IPS-15b (cell line): ENCODE measurements at regions not wholly inside any gene's neighbourhood (a gene's known extent, or its start where the extent isn't known, plus 50 kb on each side); places are given as distances from the start of the nearest gene placed in this dataset.

Experiments
- H3K27me3 ChIP-seq: one replicate; pipeline ENCODE4 v1.6.1; 2013; ENCODE audit warnings: low read length; ENCODE audit not compliant: control insufficient read depth, insufficient read depth
- H3K36me3 ChIP-seq: one replicate; pipeline ENCODE4 v1.6.1; 2013; ENCODE audit warnings: low read length; ENCODE audit not compliant: control insufficient read depth, insufficient read depth
- H3K4me1 ChIP-seq: one replicate; pipeline ENCODE4 v1.6.1; 2013; ENCODE audit warnings: mild to moderate bottlenecking, low read length; ENCODE audit not compliant: control insufficient read depth, insufficient read depth
- H3K4me3 ChIP-seq: one replicate; pipeline ENCODE4 v1.5.1; 2013; ENCODE audit warnings: low read depth, low read length
- H3K9ac ChIP-seq: one replicate; pipeline ENCODE4 v1.6.1; 2013; ENCODE audit warnings: low read depth, mild to moderate bottlenecking, low read length
- H3K9me3 ChIP-seq: one replicate; pipeline ENCODE4 v1.6.1; 2013; ENCODE audit warnings: mild to moderate bottlenecking, low read length; ENCODE audit not compliant: control insufficient read depth, insufficient read depth

DNA sequence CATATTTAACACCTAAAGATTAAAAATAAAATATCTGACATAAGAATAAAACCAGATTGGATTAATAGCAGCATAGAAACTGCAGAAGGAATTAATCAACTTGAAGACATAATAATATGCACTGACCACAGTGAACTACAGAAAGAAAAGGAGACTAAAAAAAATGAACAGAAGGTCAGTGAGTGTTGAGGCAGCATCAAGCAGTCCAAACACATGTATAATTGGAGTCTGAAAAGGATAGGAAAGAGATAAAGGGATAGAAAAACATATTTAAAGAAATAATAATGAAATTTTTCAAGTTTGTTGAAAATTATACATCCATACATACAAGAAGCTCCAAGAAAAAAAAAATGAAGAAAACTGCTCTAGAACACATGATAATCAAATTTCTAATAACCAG lies 756.2 kb downstream of the GATA3 start:
- no peaks in the 10 kb centered on the region for H3K9me3 ChIP-seq
- H3K27me3 ChIP-seq: no peaks in the 10 kb centered on the region
- no peak overlapping the region for H3K9ac ChIP-seq
- H3K36me3 ChIP-seq: no peaks in the 10 kb centered on the region
- no peaks in the 10 kb centered on the region for H3K4me1 ChIP-seq
- H3K4me3 ChIP-seq: no peak overlapping the region

DNA sequence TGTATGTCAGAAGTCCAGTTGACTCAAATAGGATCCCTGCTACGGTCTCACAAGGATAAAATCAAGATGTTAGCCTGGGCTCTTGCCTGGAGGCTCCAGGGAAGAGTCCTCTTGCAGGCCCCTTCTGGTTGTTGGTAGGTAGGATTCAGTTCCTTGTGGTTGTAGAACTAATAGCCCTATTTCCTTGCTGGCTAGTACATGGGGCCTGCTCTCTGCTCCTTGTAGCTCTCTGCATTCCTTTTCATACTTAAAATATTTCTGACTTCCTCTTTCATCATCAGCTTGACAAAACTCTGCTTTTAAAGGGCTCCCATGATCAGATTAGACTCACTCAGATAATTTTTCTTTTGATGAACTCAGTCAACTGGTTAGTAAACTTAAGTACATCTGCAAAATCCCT lies 756.7 kb downstream of the GATA3 start:
- no peaks in the 10 kb centered on the region for H3K36me3 ChIP-seq
- no peak overlapping the region for H3K4me3 ChIP-seq
- H3K4me1 ChIP-seq: no peaks in the 10 kb centered on the region
- no peaks in the 10 kb centered on the region for H3K9me3 ChIP-seq
- H3K9ac ChIP-seq: no peak overlapping the region
- H3K27me3 ChIP-seq: no peaks in the 10 kb centered on the region

DNA sequence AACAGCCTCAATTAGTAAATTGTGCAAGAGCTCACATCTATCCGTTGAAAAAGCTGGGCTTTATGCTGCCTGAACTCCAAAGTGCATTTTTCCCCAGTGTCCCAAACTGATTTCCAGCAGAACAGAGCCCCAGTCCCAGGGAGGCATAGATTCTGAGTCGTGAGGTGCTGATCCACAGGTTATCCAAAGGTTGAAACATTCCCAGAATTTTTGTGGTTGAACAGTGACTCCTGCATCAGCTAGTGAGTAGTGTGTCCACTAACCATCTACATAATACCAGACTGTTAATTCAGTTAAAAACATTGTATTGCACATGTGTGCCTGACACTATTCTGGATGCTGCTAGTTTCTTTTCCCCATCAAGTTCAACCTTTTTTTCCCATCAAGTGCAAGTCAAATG lies 761.5 kb downstream of the GATA3 start:
- Histone ChIP-seq H3K4me3 (no peak overlapping the region), H3K9me3 (no peaks in the 10 kb centered on the region), H3K27me3 (no peaks in the 10 kb centered on the region), H3K4me1 (no peaks in the 10 kb centered on the region), H3K36me3 (no peaks in the 10 kb centered on the region), H3K9ac (no peak overlapping the region)

DNA sequence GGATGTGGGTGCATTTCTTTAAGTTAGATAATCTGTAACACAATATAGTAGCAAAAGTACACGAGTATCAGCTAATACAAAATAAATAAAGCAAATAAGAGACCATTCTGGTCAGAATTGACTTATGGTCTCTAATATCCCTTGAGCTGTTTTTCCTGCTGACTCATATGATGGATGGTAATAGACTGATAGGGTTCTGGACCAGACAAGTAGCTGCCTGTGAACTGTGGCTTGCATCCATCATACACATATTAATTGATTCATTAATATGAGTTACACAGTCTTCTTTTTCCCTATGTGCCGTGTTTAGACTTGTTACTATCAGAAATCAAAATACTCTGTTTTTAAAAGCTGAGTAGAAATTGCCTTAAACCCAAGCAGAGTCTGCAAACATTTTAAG lies 762.8 kb downstream of the GATA3 start:
- no peaks in the 10 kb centered on the region for H3K4me1 ChIP-seq
- H3K27me3 ChIP-seq: no peaks in the 10 kb centered on the region
- H3K4me3 ChIP-seq: no peak overlapping the region
- H3K9me3 ChIP-seq: no peaks in the 10 kb centered on the region
- no peak overlapping the region for H3K9ac ChIP-seq
- H3K36me3 ChIP-seq: no peaks in the 10 kb centered on the region

DNA sequence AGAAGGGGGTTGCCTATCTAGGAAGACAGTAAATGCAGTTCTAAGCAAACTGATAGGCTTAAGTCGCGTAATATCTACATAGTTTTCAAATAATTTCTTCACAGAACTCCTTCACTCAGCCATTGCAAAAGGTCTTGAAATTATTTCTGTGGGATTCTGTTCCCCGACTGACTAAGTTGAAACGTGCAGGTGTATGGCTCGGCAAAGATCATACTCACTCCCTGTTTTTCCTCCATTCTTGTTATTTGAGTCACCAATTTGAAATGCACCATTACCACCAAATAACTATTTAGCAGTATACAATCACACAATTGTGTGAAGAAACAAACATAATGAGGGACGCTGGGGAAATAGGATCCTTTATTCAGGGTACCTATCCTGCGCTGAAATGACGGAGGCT lies 771.1 kb downstream of the GATA3 start:
- no peaks in the 10 kb centered on the region for H3K36me3 ChIP-seq
- no peaks in the 10 kb centered on the region for H3K9me3 ChIP-seq
- no peak overlapping the region for H3K9ac ChIP-seq
- H3K4me1 ChIP-seq: no peaks in the 10 kb centered on the region
- no peak overlapping the region for H3K4me3 ChIP-seq
- H3K27me3 ChIP-seq: no peaks in the 10 kb centered on the region

DNA sequence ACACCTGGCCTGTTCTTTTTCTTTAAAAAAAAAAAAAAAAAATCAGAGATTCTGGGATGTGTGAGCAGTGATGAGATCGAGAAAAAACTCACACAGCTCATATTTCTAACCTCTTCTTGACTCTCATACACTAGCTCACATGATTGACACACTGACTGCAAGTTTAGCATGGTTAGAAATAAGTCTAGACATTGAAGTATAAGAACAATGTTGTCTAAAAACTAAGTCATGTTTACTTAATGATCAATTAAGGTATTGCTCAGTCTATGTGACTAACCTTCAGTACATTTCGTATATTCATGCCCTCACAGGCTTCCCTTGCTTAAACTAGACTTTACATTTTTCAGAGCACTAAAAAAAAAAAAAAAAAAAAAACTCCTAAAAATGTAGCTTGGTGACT lies 775.1 kb downstream of the GATA3 start:
- H3K4me1 ChIP-seq: no peaks in the 10 kb centered on the region
- no peak overlapping the region for H3K4me3 ChIP-seq
- H3K9ac ChIP-seq: no peak overlapping the region
- H3K36me3 ChIP-seq: no peaks in the 10 kb centered on the region
- H3K9me3 ChIP-seq: no peaks in the 10 kb centered on the region
- no peaks in the 10 kb centered on the region for H3K27me3 ChIP-seq

DNA sequence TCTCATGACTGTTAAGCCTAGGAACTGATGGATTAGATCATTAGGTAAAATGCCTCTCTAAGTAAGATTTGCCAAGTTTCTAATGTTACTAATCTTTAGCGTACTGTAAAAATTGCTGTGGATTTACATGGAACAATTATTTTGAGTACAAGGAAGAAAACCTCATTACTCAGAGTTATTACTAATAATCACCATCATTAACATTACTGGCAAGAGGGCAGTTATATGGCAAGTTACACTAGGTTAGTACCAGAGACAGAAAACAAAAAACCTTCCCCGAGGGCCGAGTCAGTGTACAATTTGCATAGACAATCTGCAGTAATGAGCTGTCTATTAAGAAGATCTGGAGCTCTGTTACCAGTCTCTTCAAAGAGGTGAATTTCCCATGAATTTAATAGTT lies 775.6 kb downstream of the GATA3 start:
- Histone ChIP-seq H3K9me3 (no peaks in the 10 kb centered on the region), H3K4me1 (no peaks in the 10 kb centered on the region), H3K36me3 (no peaks in the 10 kb centered on the region), H3K4me3 (no peak overlapping the region), H3K27me3 (no peaks in the 10 kb centered on the region), H3K9ac (no peak overlapping the region)

DNA sequence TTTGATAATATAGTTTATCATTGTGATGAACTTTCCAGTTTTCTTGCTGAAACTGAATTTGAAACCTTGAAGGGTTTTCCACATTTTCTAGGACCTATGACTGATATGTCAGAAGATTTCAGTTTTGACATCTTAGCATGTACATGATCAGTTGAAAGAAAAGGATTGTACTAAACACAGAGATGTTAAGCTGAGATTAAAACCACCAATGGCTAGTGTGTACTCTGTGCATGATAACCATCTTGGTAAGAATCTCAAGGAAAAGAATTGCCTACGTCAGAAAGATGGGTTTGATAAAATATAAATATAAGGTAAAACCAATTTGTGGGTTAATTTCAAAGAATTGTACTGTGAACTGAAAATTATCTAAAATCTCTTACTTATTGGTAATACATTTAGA lies 776.4 kb downstream of the GATA3 start:
- no peaks in the 10 kb centered on the region for H3K4me1 ChIP-seq
- H3K9me3 ChIP-seq: no peaks in the 10 kb centered on the region
- H3K4me3 ChIP-seq: no peak overlapping the region
- no peaks in the 10 kb centered on the region for H3K36me3 ChIP-seq
- H3K27me3 ChIP-seq: no peaks in the 10 kb centered on the region
- no peak overlapping the region for H3K9ac ChIP-seq

DNA sequence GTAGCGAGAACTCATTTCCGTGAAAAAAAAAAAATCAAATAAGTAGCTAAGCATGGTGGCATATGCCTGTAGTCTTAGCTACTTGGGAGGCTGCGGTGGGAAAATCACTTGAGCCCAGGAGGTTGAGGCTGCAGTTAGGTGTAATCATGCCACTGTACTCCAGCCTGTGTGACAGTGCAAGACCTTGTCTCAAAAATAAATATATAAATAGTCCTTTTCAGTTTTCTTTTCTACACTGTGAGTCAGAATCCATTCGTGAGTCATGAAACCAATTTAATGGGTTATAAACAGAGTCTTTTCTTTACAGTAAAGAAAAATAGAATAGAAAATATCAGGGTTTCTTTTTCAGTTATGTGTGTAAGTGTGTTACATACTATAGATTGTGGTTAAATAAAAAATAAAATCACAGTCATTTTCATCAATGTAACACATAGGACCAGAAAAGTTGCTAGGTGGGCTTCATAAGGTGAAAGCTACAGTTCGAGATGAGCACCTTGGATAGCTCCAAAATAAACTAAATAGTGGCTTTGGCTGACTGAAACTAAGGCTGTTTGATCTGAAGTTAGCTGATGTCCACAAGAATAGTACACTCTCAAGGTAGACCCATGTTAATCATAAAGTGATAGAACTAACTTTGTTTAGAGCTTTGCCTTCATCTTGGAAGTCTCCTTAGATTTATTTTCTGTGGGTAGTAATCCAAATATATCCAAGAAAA lies 781.1 kb downstream of the GATA3 start:
- H3K36me3 ChIP-seq: no peaks in the 10 kb centered on the region
- H3K27me3 ChIP-seq: peaks cover 27% of the 10 kb centered on the region
- no peaks in the 10 kb centered on the region for H3K9me3 ChIP-seq
- peaks cover under 1% of the 10 kb centered on the region for H3K4me1 ChIP-seq
- no peak overlapping the region for H3K4me3 ChIP-seq
- H3K9ac ChIP-seq: no peak overlapping the region

DNA sequence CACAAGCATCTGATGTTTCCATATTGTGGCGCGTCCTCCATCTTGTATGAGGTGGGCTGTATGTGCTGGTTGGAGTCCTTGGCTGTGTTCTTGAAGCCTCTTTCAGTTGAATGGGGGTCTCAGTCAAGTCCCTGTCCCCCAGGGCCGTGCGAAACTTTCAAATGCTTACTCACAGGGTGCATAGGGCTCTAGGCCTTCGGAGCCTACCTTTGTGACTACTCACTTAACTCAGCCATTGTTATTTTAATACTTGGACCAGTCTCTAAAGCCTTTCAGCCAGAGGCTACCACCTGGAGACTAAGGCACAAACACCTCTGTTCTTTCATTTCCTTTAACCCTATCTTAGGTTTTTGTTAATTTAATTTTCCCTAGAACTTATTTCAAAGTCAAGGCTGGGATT lies 785.9 kb downstream of the GATA3 start:
- H3K4me1 ChIP-seq: peaks cover 5% of the 10 kb centered on the region
- H3K9me3 ChIP-seq: no peaks in the 10 kb centered on the region
- no peak overlapping the region for H3K9ac ChIP-seq
- no peaks in the 10 kb centered on the region for H3K36me3 ChIP-seq
- H3K27me3 ChIP-seq: peaks cover 51% of the 10 kb centered on the region
- no peak overlapping the region for H3K4me3 ChIP-seq

DNA sequence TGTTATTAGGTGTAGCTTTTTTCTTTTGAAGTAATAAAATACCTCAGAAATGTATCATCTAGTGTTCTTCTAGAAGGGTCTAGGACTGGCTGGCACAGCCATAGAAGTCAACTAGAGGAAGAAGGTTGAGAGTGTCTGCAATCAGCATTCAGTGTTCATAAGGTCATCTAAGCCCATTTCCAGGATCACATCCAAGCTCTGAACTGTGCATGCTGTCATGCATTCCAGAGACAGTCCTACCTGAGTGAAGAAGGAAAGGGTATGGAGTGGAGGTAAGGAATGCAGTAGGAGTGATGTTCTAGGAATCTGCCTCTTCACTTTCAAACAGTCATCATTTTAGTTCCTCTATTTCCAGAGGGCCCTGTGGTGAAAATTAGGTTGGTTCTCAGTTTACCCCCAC lies 789.7 kb downstream of the GATA3 start:
- H3K4me1 ChIP-seq: peaks cover 5% of the 10 kb centered on the region
- H3K4me3 ChIP-seq: no peak overlapping the region
- peaks cover 34% of the 10 kb centered on the region for H3K27me3 ChIP-seq
- H3K9ac ChIP-seq: no peak overlapping the region
- no peaks in the 10 kb centered on the region for H3K9me3 ChIP-seq
- no peaks in the 10 kb centered on the region for H3K36me3 ChIP-seq

DNA sequence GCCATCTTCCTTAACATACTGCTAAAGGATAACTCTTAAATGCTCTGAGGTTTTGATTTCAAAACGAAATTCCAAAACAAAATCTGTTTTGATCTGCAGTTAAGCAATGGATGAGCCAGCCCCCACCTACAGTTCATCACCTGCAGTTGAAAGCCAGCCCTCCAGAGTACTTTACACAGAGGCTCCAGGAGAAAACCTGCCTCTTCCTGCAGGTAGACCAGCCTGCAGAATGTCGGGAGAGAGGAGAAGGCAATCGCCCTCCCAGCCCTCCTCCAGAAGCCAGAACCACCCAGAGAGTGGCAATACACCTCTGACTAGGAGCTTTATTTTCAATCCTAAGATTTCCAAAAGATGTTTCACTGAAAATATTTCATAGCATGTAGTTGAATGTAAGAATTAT lies 798.1 kb downstream of the GATA3 start:
- Histone ChIP-seq H3K9me3 (no peaks in the 10 kb centered on the region), H3K27me3 (no peaks in the 10 kb centered on the region), H3K9ac (no peak overlapping the region), H3K4me1 (no peaks in the 10 kb centered on the region), H3K36me3 (no peaks in the 10 kb centered on the region), H3K4me3 (no peak overlapping the region)
